HepG2 (cell line): ENCODE measurements at regions not wholly inside any gene's neighbourhood (a gene's known extent, or its start where the extent isn't known, plus 50 kb on each side); places are given as distances from the start of the nearest gene placed in this dataset.

Experiments used
- ATAC-seq: fragments of 200-7000 bp; cut with Tn5 transposase; 3 replicates; pipeline ENCODE4 v1.9.1; 2020; ENCODE audit warnings: mild to moderate bottlenecking, moderate library complexity
- BruUV-seq: library from RNA; stranded (reverse); fragments of 400-500 nt; replicated peaks from 2 replicates; lab custom pipeline; 2021; lab: Mats Ljungman, UMichigan
- CTCF ChIA-PET: fragments of 300-600 bp; formaldehyde crosslinking; extraction: SDS; loops from one replicate; lab custom pipeline; 2021; ENCODE audit warnings: low total read pairs, inconsistent platforms, low intra/inter-chr PET ratio; lab: Yijun Ruan, JAX
- POLR2A ChIA-PET: fragments of 350-600 bp; sonication (Branson Sonifier 250); formaldehyde crosslinking; loops from one replicate; lab custom pipeline; 2020; ENCODE audit warnings: antibody characterized with exemption, inconsistent platforms; lab: Yijun Ruan, JAX
- DNase-seq: peaks from one replicate; pipeline ENCODE4 v3.0.0-alpha.2; 2015; ENCODE audit warnings: low spot score
- FAIRE-seq: peaks from 3 replicates; lab custom pipeline; 2011; peaks lifted over from hg19 to GRCh38; lab: Jason Lieb, UNC
- H2AFZ ChIP-seq: one replicate; pipeline ENCODE4 v1.6.1; 2011; ENCODE audit warnings: low read length, inconsistent platforms
- H3K27ac ChIP-seq: fragments of 300-600 bp; 3 replicates; pipeline ENCODE4 v1.8.0; 2011; ENCODE audit warnings: mixed run types, mild to moderate bottlenecking, mixed read lengths, low read length, inconsistent platforms; ENCODE audit not compliant: insufficient read depth; ENCODE audit errors: extremely low read length
- H3K27me3 ChIP-seq, 2 experiments: fragments of 200-600 bp in 1 of 2; 2 replicates in 1 of 2; 3 replicates in 1 of 2; pipeline versions ENCODE4 v1.6.0 to v1.8.0; 2011; ENCODE audit warnings: low read length in 2 of 2, mild to moderate bottlenecking in 2 of 2, moderate library complexity in 2 of 2, inconsistent platforms in 1 of 2; ENCODE audit not compliant: insufficient read depth in 2 of 2, control insufficient read depth in 1 of 2
- H3K36me3 ChIP-seq, 2 experiments: fragments of 200-600 bp in 1 of 2; replicated peaks in 1 of 2; 2 replicates in 1 of 2; 3 replicates in 1 of 2; pipeline versions ENCODE4 v1.5.1 to v1.8.0; 2011; ENCODE audit warnings: low read length in 2 of 2, inconsistent platforms in 1 of 2; ENCODE audit not compliant: insufficient read depth in 2 of 2, control insufficient read depth in 1 of 2
- H3K4me1 ChIP-seq: 2 replicates; pipeline ENCODE4 v1.5.1; 2012; ENCODE audit warnings: low read length, inconsistent platforms; ENCODE audit not compliant: insufficient read depth
- H3K4me2 ChIP-seq: 2 replicates; pipeline ENCODE4 v1.6.0; 2011; ENCODE audit warnings: low read depth, low read length, inconsistent platforms
- H3K4me3 ChIP-seq, 3 experiments: fragments of 200-600 bp in 1 of 3; sonication (generic), shearing (Covaris generic) in 1 of 3; replicated peaks in 1 of 3; 2 replicates each; pipeline ENCODE4 v1.5.1; 2011 to 2016; ENCODE audit warnings: low read length in 3 of 3, inconsistent platforms in 2 of 3, low read depth in 2 of 3, mild to moderate bottlenecking in 2 of 3, control low read depth in 1 of 3, mixed read lengths in 1 of 3; ENCODE audit not compliant: insufficient read depth in 1 of 3
- H3K79me2 ChIP-seq: one replicate; pipeline ENCODE4 v1.6.1; 2011; ENCODE audit warnings: low read length, inconsistent platforms; ENCODE audit not compliant: insufficient read depth
- H3K9ac ChIP-seq: 2 replicates; pipeline ENCODE4 v1.6.0; 2011; ENCODE audit warnings: mild to moderate bottlenecking, low read depth, low read length, inconsistent platforms; ENCODE audit not compliant: insufficient read depth
- H3K9me3 ChIP-seq: 2 replicates; pipeline ENCODE4 v1.5.1; 2012; ENCODE audit warnings: mild to moderate bottlenecking, low read length
- H4K20me1 ChIP-seq: 2 replicates; pipeline ENCODE4 v1.6.0; 2011; ENCODE audit warnings: inconsistent platforms, mild to moderate bottlenecking, low read length, moderate library complexity; ENCODE audit not compliant: insufficient read depth
- ATF1 ChIP-seq: IDR thresholded peaks from 2 replicates; pipeline ENCODE4 v1.6.1; 2016; ENCODE audit warnings: mild to moderate bottlenecking, control low read depth
- GZF1 ChIP-seq: sonication (generic); formaldehyde crosslinking; IDR thresholded peaks from 2 replicates; pipeline ENCODE4 v1.5.1; 2020; ENCODE audit warnings: mild to moderate bottlenecking, missing genetic modification reagents
- HNF1B ChIP-seq: sonication (generic); formaldehyde crosslinking; IDR thresholded peaks from 2 replicates; pipeline ENCODE4 v1.5.1; 2020; ENCODE audit warnings: mild to moderate bottlenecking, moderate library complexity, missing genetic modification reagents
- MYC ChIP-seq: sonication (generic); formaldehyde crosslinking; IDR thresholded peaks from 2 replicates; pipeline ENCODE4 v1.9.0; 2021; ENCODE audit warnings: missing genetic modification reagents, borderline replicate concordance
- NAIF1 ChIP-seq: sonication (generic); formaldehyde crosslinking; IDR thresholded peaks from 2 replicates; pipeline ENCODE4 v1.5.0; 2020; ENCODE audit warnings: mild to moderate bottlenecking, missing genetic modification reagents, borderline replicate concordance
- NR1H2 ChIP-seq: sonication (generic); formaldehyde crosslinking; IDR thresholded peaks from 2 replicates; pipeline ENCODE4 v1.8.1; 2022; ENCODE audit warnings: low read depth, missing genetic modification reagents, borderline replicate concordance
- PRDM4 ChIP-seq: sonication (generic); formaldehyde crosslinking; IDR thresholded peaks from 2 replicates; pipeline ENCODE4 v1.9.0; 2021; ENCODE audit warnings: missing genetic modification reagents, borderline replicate concordance
- RERE ChIP-seq: IDR thresholded peaks from 2 replicates; pipeline ENCODE4 v1.6.1; 2016; ENCODE audit warnings: low read depth, missing genetic modification reagents, missing compliant biosample characterization
- SMARCC2 ChIP-seq: fragments of 450-650 bp; IDR thresholded peaks from 2 replicates; pipeline ENCODE4 v1.6.1; 2017; ENCODE audit warnings: antibody characterized with exemption, mild to moderate bottlenecking
- YY1 ChIP-seq: IDR thresholded peaks from 2 replicates; pipeline ENCODE4 v1.6.1; 2011; ENCODE audit warnings: low read length, low read depth, moderate library complexity, mild to moderate bottlenecking; ENCODE audit not compliant: insufficient read depth, insufficient replicate concordance
- ZNF674 ChIP-seq: sonication (generic); formaldehyde crosslinking; IDR thresholded peaks from 2 replicates; pipeline ENCODE4 v1.5.0; 2020; ENCODE audit warnings: low read depth, mild to moderate bottlenecking, missing genetic modification reagents
- WGBS: methylation state at CpG from one replicate; pipeline ENCODE4 v1.1.6; 2017; ENCODE audit warnings: low lambda C conversion rate; 5-methylcytosine and 5-hydroxymethylcytosine counted together
- in situ Hi-C: cut with HindIII; loops from 2 replicates; pipeline ENCODE4 v1.10.0; 2017; ENCODE audit warnings: low pct_unique_long_range_greater_than_20kb; ENCODE audit not compliant: extremely low pct_ligation_motif_present
- intact Hi-C: fragments of 100-400 bp; cut with micrococcal nuclease; formaldehyde crosslinking; loops from one replicate; pipeline ENCODE4 v1.10.0; 2022; ENCODE audit not compliant: unreplicated experiment

DNA sequence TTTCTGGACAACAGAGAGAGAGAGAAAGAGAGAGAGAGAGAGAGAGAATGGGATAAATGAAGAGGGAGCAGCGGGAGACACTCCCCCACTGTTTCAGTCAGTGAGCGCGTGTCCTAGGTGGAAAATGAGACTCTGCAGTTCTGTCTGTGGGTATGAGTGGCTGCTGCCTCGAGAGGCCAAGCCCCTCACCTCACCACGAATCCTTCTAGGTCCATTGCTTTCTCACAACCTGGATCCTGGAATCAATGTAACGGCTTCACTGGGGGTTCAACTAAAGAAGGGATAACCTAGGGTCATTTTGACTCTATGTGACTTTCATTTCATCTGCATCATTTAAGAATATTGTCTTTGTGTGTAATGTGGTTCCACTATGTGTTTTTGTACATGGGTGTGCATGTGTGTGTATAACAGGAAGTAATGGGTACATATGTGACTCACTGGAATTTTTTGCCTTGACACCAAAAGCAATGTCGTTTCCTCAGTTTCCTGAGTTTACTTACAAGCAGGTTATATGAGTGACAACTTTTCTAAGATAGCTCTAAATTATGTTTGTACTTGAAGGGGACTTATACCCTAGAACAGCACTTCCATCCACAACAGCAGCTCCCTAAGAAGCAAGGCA lies 221.4 kb upstream of the TRIB2 start:
- Histone ChIP-seq H3K36me3 (no peaks in the 10 kb centered on the region), H3K4me1 (no peaks in the 10 kb centered on the region), H3K9ac (no peak overlapping the region), H2AFZ (no peak overlapping the region), H3K9me3 (no peaks in the 10 kb centered on the region), H3K79me2 (no peaks in the 10 kb centered on the region), H3K4me2 (no peak overlapping the region), H3K27me3 (no peaks in the 10 kb centered on the region), H3K4me3 (no peak overlapping the region), H4K20me1 (no peaks in the 10 kb centered on the region), H3K27ac (no peak overlapping the region)
- FAIRE-seq (no peak), DNase-seq (no peak), ATAC-seq (no peak)
- in situ Hi-C loops (no loop called here), intact Hi-C loops (no loop called here)
- 37% methylated on average over 7 of the region's 7 CpGs for WGBS
- TF ChIP-seq HNF1B (no peak), NAIF1 (CRISPR knock-in tag) (no peak), PRDM4 (no peak), ATF1 (CRISPR knock-in tag) (no peak), RERE (CRISPR knock-in tag) (no peak), YY1 (no peak), NR1H2 (no peak), ZNF674 (no peak), GZF1 (CRISPR knock-in tag) (no peak), MYC (CRISPR knock-in tag) (no peak), SMARCC2 (no peak)
- BruUV-seq, result no TSS peak
- ChIA-PET CTCF (no interaction called here), POLR2A (no interaction called here)
